K562 (cell line): ENCODE measurements at regions not wholly inside any gene's neighbourhood (a gene's known extent, or its start where the extent isn't known, plus 50 kb on each side); places are given as distances from the start of the nearest gene placed in this dataset.

Source experiments
- CTCF ChIP-seq, 3 experiments: IDR thresholded peaks in 2 of 3; conservative IDR thresholded peaks in 1 of 3; 2 replicates each; pipeline ENCODE4 v1.5.1; 2011 to 2012; ENCODE audit warnings: low read length in 3 of 3, mild to moderate bottlenecking in 3 of 3, control low read depth in 2 of 3, improper control_type of control experiment in 1 of 3, inconsistent platforms in 1 of 3, low read depth in 1 of 3, mixed read lengths in 1 of 3, moderate library complexity in 1 of 3; ENCODE audit not compliant: insufficient read depth in 2 of 3
- EZH2 ChIP-seq: IDR thresholded peaks from 2 replicates; pipeline ENCODE4 v1.6.1; 2012; ENCODE audit warnings: low read depth, mild to moderate bottlenecking, inconsistent platforms, low read length, borderline replicate concordance
- GATA2 ChIP-seq: sonication (generic); formaldehyde crosslinking; IDR thresholded peaks from 2 replicates; pipeline ENCODE4 v1.4.0; 2020; ENCODE audit warnings: mild to moderate bottlenecking, missing genetic modification reagents
- KAT8 ChIP-seq: fragments of 450-650 bp; IDR thresholded peaks from 2 replicates; pipeline ENCODE4 v1.6.1; 2016; ENCODE audit warnings: low read depth, mild to moderate bottlenecking
- KLF13 ChIP-seq: fragments of 450-650 bp; IDR thresholded peaks from 2 replicates; pipeline ENCODE4 v1.6.1; 2016; ENCODE audit warnings: missing genetic modification characterization, low read depth, mild to moderate bottlenecking, missing compliant biosample characterization, moderate library complexity, borderline replicate concordance
- MBD1 ChIP-seq: fragments of 250-450 bp; sonication (Bioruptor Pico); IDR thresholded peaks from 2 replicates; pipeline ENCODE4 v1.8.0; 2022; ENCODE audit warnings: inconsistent platforms
- MYC ChIP-seq, 2 experiments: fragments of 250-450 bp in 1 of 2; sonication (Bioruptor Pico) in 1 of 2; IDR thresholded peaks; 2 replicates each; pipeline versions ENCODE4 v1.5.1 to v1.6.1; 2012 to 2021; ENCODE audit warnings: low read depth in 2 of 2, borderline replicate concordance in 1 of 2, improper control_type of control experiment in 1 of 2, low read length in 1 of 2, mild to moderate bottlenecking in 1 of 2, moderate library complexity in 1 of 2
- POLR2AphosphoS5 ChIP-seq: IDR thresholded peaks from 2 replicates; pipeline ENCODE4 v1.6.1; 2011; ENCODE audit warnings: mild to moderate bottlenecking, low read depth, low read length, moderate library complexity; ENCODE audit not compliant: control insufficient read depth, insufficient read depth
- RERE ChIP-seq: sonication (generic); formaldehyde crosslinking; IDR thresholded peaks from 2 replicates; pipeline ENCODE4 v1.8.0; 2023; ENCODE audit warnings: missing genetic modification reagents, mild to moderate bottlenecking, borderline replicate concordance
- SPI1 ChIP-seq: IDR thresholded peaks from 2 replicates; pipeline ENCODE4 v1.6.1; 2011; ENCODE audit warnings: low read depth, low read length, control low read depth, borderline replicate concordance
- THAP7 ChIP-seq: fragments of 250-450 bp; sonication (Bioruptor Pico); IDR thresholded peaks from 2 replicates; pipeline ENCODE4 v1.5.0; 2021
- ZNF174 ChIP-seq: fragments of 250-450 bp; sonication (Bioruptor Pico); IDR thresholded peaks from 2 replicates; pipeline ENCODE4 v1.4.0; 2020; ENCODE audit warnings: mild to moderate bottlenecking
- ZNF512 ChIP-seq: IDR thresholded peaks from 2 replicates; pipeline ENCODE4 v1.6.1; 2016; ENCODE audit warnings: missing genetic modification characterization, missing compliant biosample characterization
- ZNF518B ChIP-seq: fragments of 250-450 bp; sonication (Bioruptor Pico); IDR thresholded peaks from 2 replicates; pipeline ENCODE4 v1.5.0; 2021; ENCODE audit warnings: mild to moderate bottlenecking, moderate library complexity

- TF ChIP-seq POLR2AphosphoS5 (no peak), MYC (IDR thresholded peaks at IDR 0.05; ENCODE audit: low read depth, low read length) (no peak), MYC (CRISPR knock-in tag; IDR thresholded peaks at IDR 0.05; ENCODE audit: borderline replicate concordance, low read depth) (no peak), CTCF (IDR thresholded peaks at IDR 0.05 in 2 of 3, conservative IDR thresholded peaks at IDR 0.05 in 1 of 3; ENCODE audit: insufficient read depth in 2 of 3, low read depth in 1 of 3, low read length in 3 of 3) (no peak), ZNF174 (CRISPR knock-in tag) (no peak), KLF13 (tag) (no peak), RERE (CRISPR knock-in tag) (no peak), GATA2 (CRISPR knock-in tag) (no peak), ZNF512 (tag) (no peak), KAT8 (no peak), ZNF518B (CRISPR knock-in tag) (no peak), MBD1 (CRISPR knock-in tag) (no peak), EZH2 (no peak), THAP7 (no peak), SPI1 (no peak)
Observed at GRCh38 chrX:40849906-40850823, 114.8 kb upstream of the MED14 start.
